ENCODE measurements at regions not wholly inside any gene's neighbourhood (a gene's known extent, or its start where the extent isn't known, plus 50 kb on each side); places are given as distances from the start of the nearest gene placed in this dataset.

- H3K9me3 ChIP-seq (ENCODE audit: low read depth, low read length, poor library complexity, severe bottlenecking), result no peaks in the 10 kb centered on the region
- no peak overlapping the region for H3K27ac ChIP-seq (ENCODE audit: low read depth, low read length, poor library complexity, severe bottlenecking)
- H3K4me1 ChIP-seq (ENCODE audit: insufficient read depth, low read length, poor library complexity, severe bottlenecking), result peaks cover 25% of the 10 kb centered on the region
- intact Hi-C loops (cut with micrococcal nuclease; ENCODE audit: unreplicated experiment), result no loop called here
- DNase-seq (ENCODE audit: low spot score), result no peak
- ChIA-PET POLR2A (ENCODE audit: low non-redundant PET) (no interaction called here), CTCF (no interaction called here)
- H3K27me3 ChIP-seq (replicated peaks; ENCODE audit: insufficient read depth, low read depth, low read length, poor library complexity), result no peaks in the 10 kb centered on the region
- no peak overlapping the region for H3K4me3 ChIP-seq (ENCODE audit: low read depth, low read length, poor library complexity, severe bottlenecking)
- no TSS peak for BruUV-seq (replicated peaks)
- no peaks in the 10 kb centered on the region for H3K36me3 ChIP-seq (ENCODE audit: insufficient read depth, low read length, poor library complexity, severe bottlenecking)
- TF ChIP-seq EZH2 (IDR thresholded peaks at IDR 0.05; ENCODE audit: borderline replicate concordance, low read depth, low read length, poor library complexity, severe bottlenecking), result no peak
- TF ChIP-seq CTCF (conservative IDR thresholded peaks at IDR 0.05; ENCODE audit: low read depth, low read length), result no peak
Observed at GRCh38 chrX:69318651-69319340, 153.5 kb upstream of the PJA1 start.

- ChIA-PET CTCF (no interaction called here), POLR2A (ENCODE audit: low non-redundant PET) (no interaction called here)
Observed at GRCh38 chrX:69317721-69318120, 152.5 kb upstream of the PJA1 start.

GRCh38 chrX:69314436-69315348 lies 149.4 kb upstream of the PJA1 start:
- Histone ChIP-seq H3K27me3 (replicated peaks; ENCODE audit: insufficient read depth, low read depth, low read length, poor library complexity) (no peaks in the 10 kb centered on the region), H3K4me1 (ENCODE audit: insufficient read depth, low read length, poor library complexity, severe bottlenecking) (peaks cover 42% of the 10 kb centered on the region), H3K36me3 (ENCODE audit: insufficient read depth, low read length, poor library complexity, severe bottlenecking) (no peaks in the 10 kb centered on the region), H3K27ac (ENCODE audit: low read depth, low read length, poor library complexity, severe bottlenecking) (no peak overlapping the region), H3K4me3 (ENCODE audit: low read depth, low read length, poor library complexity, severe bottlenecking) (no peak overlapping the region), H3K9me3 (ENCODE audit: low read depth, low read length, poor library complexity, severe bottlenecking) (no peaks in the 10 kb centered on the region)
- no TSS peak for BruUV-seq (replicated peaks)
- DNase-seq (ENCODE audit: low spot score), result no peak
- TF ChIP-seq CTCF (conservative IDR thresholded peaks at IDR 0.05; ENCODE audit: low read depth, low read length), result no peak
- TF ChIP-seq EZH2 (IDR thresholded peaks at IDR 0.05; ENCODE audit: borderline replicate concordance, low read depth, low read length, poor library complexity, severe bottlenecking), result no peak
- ChIA-PET CTCF (no interaction called here), POLR2A (ENCODE audit: low non-redundant PET) (no interaction called here)
- intact Hi-C loops (cut with micrococcal nuclease; ENCODE audit: unreplicated experiment), result loop anchor here (5.0 kb wide), 1 partner anchor 58 kb away; no protein-coding TSS in a partner anchor

More at GRCh38 chrX:69317721-69318120, 152.5 kb upstream of the PJA1 start:
- Histone ChIP-seq H3K27me3 (replicated peaks; ENCODE audit: insufficient read depth, low read depth, low read length, poor library complexity) (no peaks in the 10 kb centered on the region), H3K36me3 (ENCODE audit: insufficient read depth, low read length, poor library complexity, severe bottlenecking) (no peaks in the 10 kb centered on the region), H3K27ac (ENCODE audit: low read depth, low read length, poor library complexity, severe bottlenecking) (no peak overlapping the region), H3K4me1 (ENCODE audit: insufficient read depth, low read length, poor library complexity, severe bottlenecking) (peaks cover 32% of the 10 kb centered on the region), H3K4me3 (ENCODE audit: low read depth, low read length, poor library complexity, severe bottlenecking) (no peak overlapping the region), H3K9me3 (ENCODE audit: low read depth, low read length, poor library complexity, severe bottlenecking) (no peaks in the 10 kb centered on the region)
- no peak for TF ChIP-seq EZH2 (IDR thresholded peaks at IDR 0.05; ENCODE audit: borderline replicate concordance, low read depth, low read length, poor library complexity, severe bottlenecking)
- no peak for TF ChIP-seq CTCF (conservative IDR thresholded peaks at IDR 0.05; ENCODE audit: low read depth, low read length)
- no peak for DNase-seq (ENCODE audit: low spot score)
- intact Hi-C loops (cut with micrococcal nuclease; ENCODE audit: unreplicated experiment), result no loop called here
- BruUV-seq (replicated peaks), result no TSS peak

Measured in A673 (cell line).